ENCODE measurements at regions not wholly inside any gene's neighbourhood (a gene's known extent, or its start where the extent isn't known, plus 50 kb on each side); places are given as distances from the start of the nearest gene placed in this dataset.

DNA sequence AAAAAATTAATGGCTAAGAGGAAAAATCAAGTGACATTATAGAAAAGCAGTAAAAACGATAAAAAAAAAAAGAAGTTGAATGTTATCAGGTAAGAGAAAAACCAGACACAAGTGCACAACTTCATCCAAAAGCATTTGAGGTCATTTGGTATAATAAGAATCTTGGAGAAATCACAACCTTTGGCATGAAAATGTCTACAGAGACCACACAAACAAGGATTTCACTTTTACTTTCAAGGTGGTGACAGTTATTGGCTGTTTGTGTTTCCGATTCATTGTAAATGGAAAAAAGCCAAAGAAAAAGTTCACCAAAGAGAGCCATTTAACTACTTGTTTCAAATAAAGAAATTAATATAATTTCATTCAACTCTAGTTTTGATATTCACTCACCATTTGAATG, 1193.5 kb downstream of the PCDH9 start:
- no peak overlapping the region for H3K27ac Mint-ChIP-seq (ENCODE audit: unreplicated experiment)
- no peaks in the 10 kb centered on the region for H3K36me3 Mint-ChIP-seq (ENCODE audit: low read depth)
- no peaks in the 10 kb centered on the region for H3K27me3 Mint-ChIP-seq (ENCODE audit: low read depth)
- peaks cover 2% of the 10 kb centered on the region for H3K9me3 Mint-ChIP-seq (ENCODE audit: low read depth)
- no peak overlapping the region for H3K4me3 Mint-ChIP-seq (ENCODE audit: unreplicated experiment)
- no peaks in the 10 kb centered on the region for H3K4me1 Mint-ChIP-seq (ENCODE audit: low read depth)
- DNase-seq (ENCODE audit: low spot score) = no peak
- TF ChIP-seq, protein P1, sequence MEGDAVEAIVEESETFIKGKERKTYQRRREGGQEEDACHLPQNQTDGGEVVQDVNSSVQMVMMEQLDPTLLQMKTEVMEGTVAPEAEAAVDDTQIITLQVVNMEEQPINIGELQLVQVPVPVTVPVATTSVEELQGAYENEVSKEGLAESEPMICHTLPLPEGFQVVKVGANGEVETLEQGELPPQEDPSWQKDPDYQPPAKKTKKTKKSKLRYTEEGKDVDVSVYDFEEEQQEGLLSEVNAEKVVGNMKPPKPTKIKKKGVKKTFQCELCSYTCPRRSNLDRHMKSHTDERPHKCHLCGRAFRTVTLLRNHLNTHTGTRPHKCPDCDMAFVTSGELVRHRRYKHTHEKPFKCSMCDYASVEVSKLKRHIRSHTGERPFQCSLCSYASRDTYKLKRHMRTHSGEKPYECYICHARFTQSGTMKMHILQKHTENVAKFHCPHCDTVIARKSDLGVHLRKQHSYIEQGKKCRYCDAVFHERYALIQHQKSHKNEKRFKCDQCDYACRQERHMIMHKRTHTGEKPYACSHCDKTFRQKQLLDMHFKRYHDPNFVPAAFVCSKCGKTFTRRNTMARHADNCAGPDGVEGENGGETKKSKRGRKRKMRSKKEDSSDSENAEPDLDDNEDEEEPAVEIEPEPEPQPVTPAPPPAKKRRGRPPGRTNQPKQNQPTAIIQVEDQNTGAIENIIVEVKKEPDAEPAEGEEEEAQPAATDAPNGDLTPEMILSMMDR (IDR thresholded peaks at IDR 0.05) = no peak

DNA sequence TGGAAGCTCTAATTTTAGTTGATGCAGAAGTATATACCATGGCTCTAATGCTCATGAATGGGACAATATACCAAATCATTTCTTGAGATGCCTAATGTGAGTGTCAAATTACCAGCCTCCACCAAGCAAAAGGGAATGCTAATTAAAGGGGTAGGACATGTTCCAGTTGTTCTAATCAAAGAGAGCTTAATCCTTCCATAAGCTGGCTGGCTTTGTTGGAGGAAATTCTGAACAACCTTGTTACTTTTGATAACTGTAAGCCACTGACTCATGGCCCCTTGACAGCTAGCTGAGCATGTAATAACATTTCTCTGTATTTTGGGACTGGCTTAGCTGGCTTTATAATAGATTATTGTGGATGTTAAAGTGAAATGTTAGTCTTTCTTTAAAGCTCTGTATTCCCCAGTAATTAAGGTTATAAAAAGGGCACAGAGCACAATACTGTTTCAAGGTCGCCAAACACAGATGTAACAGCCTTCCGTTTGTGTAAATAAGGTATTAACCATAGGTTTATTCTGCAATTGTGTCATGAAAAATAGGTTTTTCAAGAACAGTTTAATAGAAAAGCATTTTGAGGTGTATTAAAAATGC, 1194.0 kb downstream of the PCDH9 start:
- H3K27ac Mint-ChIP-seq (ENCODE audit: unreplicated experiment) = no peak overlapping the region
- H3K27me3 Mint-ChIP-seq (ENCODE audit: low read depth) = no peaks in the 10 kb centered on the region
- TF ChIP-seq, protein P1 (IDR thresholded peaks at IDR 0.05) = no peak
- H3K4me1 Mint-ChIP-seq (ENCODE audit: low read depth) = no peaks in the 10 kb centered on the region
- H3K9me3 Mint-ChIP-seq (ENCODE audit: low read depth) = peaks cover 2% of the 10 kb centered on the region
- H3K36me3 Mint-ChIP-seq (ENCODE audit: low read depth) = no peaks in the 10 kb centered on the region
- no peak overlapping the region for H3K4me3 Mint-ChIP-seq (ENCODE audit: unreplicated experiment)
- DNase-seq (ENCODE audit: low spot score) = no peak

DNA sequence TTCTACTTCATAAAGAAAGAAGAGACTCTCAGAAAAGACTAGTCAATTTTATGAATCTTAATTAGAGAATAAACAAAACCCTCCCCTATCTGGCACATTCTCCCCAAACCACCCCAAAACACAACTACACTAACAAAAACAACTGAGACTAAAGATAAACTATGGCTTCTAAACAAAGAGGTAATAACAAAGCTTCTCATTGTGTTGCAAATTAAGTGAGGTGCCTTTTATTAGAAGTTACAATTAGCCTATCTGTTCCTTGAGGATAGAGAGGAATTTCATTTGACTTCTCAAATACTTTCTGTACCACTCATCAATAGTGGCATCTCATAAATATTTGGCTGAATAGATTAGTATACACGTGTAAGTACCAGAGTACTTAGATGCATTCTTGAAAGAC, 1196.2 kb downstream of the PCDH9 start:
- H3K36me3 Mint-ChIP-seq (ENCODE audit: low read depth) = no peaks in the 10 kb centered on the region
- TF ChIP-seq, protein P1 (IDR thresholded peaks at IDR 0.05) = no peak
- H3K4me3 Mint-ChIP-seq (ENCODE audit: unreplicated experiment) = no peak overlapping the region
- no peaks in the 10 kb centered on the region for H3K9me3 Mint-ChIP-seq (ENCODE audit: low read depth)
- no peaks in the 10 kb centered on the region for H3K4me1 Mint-ChIP-seq (ENCODE audit: low read depth)
- H3K27me3 Mint-ChIP-seq (ENCODE audit: low read depth) = no peaks in the 10 kb centered on the region
- no peak overlapping the region for H3K27ac Mint-ChIP-seq (ENCODE audit: unreplicated experiment)
- no peak for DNase-seq (ENCODE audit: low spot score)

DNA sequence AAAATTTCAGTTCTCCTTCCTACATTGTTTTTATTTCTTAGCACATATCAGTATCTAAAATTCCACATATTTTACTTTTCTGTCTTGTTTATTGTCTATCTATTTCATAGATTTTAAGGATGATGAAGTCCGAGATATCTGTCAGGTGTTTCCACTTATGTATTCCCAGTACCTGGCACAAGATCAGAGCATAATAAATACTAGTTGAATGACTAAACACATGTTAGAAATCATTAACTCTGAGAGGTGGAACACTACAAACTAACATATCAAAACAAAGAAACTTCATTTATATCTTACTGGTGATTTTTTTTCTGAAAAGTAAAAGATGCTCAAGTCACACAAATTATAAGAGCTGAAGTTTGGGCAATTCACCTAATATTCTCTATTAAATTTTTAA, 1208.3 kb downstream of the PCDH9 start:
- Mint-ChIP-seq H3K4me3 (ENCODE audit: unreplicated experiment) (no peak overlapping the region), H3K27me3 (ENCODE audit: low read depth) (no peaks in the 10 kb centered on the region), H3K27ac (ENCODE audit: unreplicated experiment) (no peak overlapping the region), H3K9me3 (ENCODE audit: low read depth) (no peaks in the 10 kb centered on the region), H3K36me3 (ENCODE audit: low read depth) (no peaks in the 10 kb centered on the region), H3K4me1 (ENCODE audit: low read depth) (no peaks in the 10 kb centered on the region)
- no peak for DNase-seq (ENCODE audit: low spot score)
- TF ChIP-seq, protein P1 (IDR thresholded peaks at IDR 0.05) = no peak

DNA sequence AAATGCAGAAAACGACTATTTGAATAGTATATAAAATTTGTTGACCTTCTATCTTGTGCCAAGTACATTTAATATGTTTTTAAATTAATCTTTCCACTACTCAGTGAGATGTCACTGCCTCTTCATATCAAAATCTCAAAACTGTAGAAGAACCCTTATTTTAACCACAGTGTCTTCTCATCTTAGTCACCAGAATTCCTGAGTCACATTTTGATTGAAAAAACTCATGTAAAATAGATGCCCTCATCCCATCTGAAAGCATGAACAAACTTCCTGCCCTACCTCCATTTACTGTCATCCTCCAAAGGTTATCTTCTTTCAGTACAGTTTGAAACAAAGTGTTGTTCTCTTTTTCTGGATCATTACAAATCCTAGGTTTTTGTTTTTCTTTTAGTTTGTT, 1215.4 kb downstream of the PCDH9 start:
- Mint-ChIP-seq H3K36me3 (ENCODE audit: low read depth) (no peaks in the 10 kb centered on the region), H3K4me1 (ENCODE audit: low read depth) (no peaks in the 10 kb centered on the region), H3K9me3 (ENCODE audit: low read depth) (peaks cover 3% of the 10 kb centered on the region), H3K4me3 (ENCODE audit: unreplicated experiment) (no peak overlapping the region), H3K27ac (ENCODE audit: unreplicated experiment) (no peak overlapping the region), H3K27me3 (ENCODE audit: low read depth) (no peaks in the 10 kb centered on the region)
- no peak for DNase-seq (ENCODE audit: low spot score)
- TF ChIP-seq, protein P1 (IDR thresholded peaks at IDR 0.05) = no peak
